D721Med (cell line): ENCODE measurements at regions not wholly inside any gene's neighbourhood (a gene's known extent, or its start where the extent isn't known, plus 50 kb on each side); places are given as distances from the start of the nearest gene placed in this dataset.

Experiments
- DNase-seq: peaks from one replicate; pipeline ENCODE4 v3.0.0; 2011; ENCODE audit warnings: low spot score; ENCODE audit not compliant: insufficient read length
- FAIRE-seq: peaks from 2 replicates; lab custom pipeline; 2011; peaks lifted over from hg19 to GRCh38; lab: Jason Lieb, UNC
- TF ChIP-seq, protein P1 (sequence below): IDR thresholded peaks from 2 replicates; pipeline ENCODE4 v1.5.1; 2012; ENCODE audit warnings: mild to moderate bottlenecking, control low read depth; ENCODE audit not compliant: insufficient read depth; ENCODE audit errors: missing control alignments

DNA sequence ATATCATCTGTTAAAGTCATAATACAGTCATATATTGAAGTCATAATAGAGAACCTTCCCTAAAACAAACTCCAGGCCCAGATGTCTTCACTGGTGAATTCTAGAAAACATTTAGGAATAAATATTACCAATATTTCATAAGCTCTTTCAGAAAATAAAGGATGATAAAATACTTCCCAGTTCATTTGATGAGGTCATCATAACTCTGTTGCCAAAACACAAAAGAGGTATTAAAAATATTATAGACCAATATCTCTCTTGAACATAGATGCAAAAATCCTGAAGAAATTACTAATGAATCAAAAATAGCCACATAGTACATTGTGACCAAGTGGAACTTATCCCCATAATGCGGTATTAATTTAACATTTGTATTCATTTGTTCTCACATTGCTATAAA, 132.4 kb upstream of the ZP4 start:
- TF ChIP-seq, protein P1, sequence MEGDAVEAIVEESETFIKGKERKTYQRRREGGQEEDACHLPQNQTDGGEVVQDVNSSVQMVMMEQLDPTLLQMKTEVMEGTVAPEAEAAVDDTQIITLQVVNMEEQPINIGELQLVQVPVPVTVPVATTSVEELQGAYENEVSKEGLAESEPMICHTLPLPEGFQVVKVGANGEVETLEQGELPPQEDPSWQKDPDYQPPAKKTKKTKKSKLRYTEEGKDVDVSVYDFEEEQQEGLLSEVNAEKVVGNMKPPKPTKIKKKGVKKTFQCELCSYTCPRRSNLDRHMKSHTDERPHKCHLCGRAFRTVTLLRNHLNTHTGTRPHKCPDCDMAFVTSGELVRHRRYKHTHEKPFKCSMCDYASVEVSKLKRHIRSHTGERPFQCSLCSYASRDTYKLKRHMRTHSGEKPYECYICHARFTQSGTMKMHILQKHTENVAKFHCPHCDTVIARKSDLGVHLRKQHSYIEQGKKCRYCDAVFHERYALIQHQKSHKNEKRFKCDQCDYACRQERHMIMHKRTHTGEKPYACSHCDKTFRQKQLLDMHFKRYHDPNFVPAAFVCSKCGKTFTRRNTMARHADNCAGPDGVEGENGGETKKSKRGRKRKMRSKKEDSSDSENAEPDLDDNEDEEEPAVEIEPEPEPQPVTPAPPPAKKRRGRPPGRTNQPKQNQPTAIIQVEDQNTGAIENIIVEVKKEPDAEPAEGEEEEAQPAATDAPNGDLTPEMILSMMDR, result no peak
- no peak for DNase-seq
- no peak for FAIRE-seq

DNA sequence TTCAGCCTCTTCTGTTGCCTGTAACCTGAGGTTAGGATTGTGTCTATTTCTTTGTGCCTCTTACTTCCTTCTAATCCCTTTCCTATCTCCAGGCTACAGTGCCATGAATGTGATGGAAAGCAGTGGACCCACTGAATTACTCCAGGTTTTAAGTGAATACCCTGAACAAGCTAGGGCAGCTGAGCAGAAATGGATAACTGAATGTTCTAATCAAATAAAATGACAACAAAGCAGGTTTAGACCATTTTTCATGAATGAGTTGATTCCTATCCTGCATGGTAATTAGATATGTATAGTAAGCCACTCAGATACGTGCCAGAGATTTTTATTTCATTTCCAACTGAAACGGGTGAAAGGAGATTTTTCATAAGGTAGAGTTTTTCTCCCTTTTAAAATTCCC, 127.5 kb upstream of the ZP4 start:
- no peak for FAIRE-seq
- TF ChIP-seq, protein P1, result no peak
- no peak for DNase-seq

DNA sequence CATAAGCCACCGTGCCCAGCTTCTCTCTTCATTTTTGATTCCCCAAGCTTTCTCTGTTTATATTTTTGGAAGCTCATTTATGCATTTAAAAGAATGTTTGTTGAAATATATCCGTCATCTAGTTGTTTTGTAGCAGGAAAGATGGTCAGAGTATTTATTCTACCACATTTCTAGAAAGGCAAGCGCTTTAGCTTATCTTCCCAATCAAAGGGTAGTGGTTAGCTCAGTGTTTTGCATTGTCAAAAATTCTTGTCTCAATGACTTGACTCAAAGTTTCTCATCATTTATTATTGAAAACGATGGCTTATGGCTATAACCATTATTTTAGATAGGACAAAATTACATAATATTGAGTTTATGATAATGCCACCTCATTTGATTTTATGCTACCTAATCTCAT, 116.1 kb upstream of the ZP4 start:
- DNase-seq, result no peak
- TF ChIP-seq, protein P1, result no peak

DNA sequence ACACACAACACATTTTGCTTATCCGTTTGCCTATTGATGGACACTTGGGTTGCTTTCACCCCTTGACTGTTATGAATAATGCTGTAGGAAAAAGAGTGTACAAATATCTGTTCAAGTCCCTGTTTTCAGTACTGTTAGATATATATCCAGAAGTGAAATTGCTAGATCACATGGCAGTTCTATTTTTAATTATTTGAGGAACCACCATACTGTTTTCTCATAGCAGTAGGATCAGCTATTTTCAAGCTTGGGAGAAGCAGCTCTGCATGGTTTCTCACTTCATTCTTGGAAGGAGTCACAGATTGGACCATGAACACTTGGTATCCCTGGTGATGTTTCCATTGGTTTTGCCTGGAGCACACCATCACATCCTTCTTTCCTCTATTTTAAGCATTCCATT, 114.4 kb upstream of the ZP4 start:
- FAIRE-seq (no peak), DNase-seq (no peak)
- TF ChIP-seq, protein P1, result no peak

More for the DNA sequence above, 116.1 kb upstream of the ZP4 start:
- FAIRE-seq, result no peak

DNA sequence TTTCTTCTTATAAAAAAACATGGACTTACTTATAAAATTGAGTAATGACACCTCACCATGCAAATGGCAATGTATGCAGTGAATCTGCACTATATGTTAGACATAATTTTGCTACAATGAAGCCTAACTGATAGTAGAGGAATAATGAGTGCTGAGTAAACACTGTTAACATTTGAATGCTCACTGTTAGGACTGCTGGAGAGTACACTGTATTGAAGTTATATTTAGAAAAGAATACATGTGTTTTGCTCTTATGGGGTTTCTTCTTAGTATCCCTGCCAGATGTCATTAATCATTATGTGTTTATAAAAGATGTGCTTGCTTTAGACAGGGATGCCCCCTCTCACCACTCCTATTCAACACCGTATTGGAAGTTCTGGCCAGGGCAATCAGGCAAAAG, 111.1 kb upstream of the ZP4 start:
- TF ChIP-seq, protein P1, result no peak
- no peak for DNase-seq
- FAIRE-seq, result no peak

DNA sequence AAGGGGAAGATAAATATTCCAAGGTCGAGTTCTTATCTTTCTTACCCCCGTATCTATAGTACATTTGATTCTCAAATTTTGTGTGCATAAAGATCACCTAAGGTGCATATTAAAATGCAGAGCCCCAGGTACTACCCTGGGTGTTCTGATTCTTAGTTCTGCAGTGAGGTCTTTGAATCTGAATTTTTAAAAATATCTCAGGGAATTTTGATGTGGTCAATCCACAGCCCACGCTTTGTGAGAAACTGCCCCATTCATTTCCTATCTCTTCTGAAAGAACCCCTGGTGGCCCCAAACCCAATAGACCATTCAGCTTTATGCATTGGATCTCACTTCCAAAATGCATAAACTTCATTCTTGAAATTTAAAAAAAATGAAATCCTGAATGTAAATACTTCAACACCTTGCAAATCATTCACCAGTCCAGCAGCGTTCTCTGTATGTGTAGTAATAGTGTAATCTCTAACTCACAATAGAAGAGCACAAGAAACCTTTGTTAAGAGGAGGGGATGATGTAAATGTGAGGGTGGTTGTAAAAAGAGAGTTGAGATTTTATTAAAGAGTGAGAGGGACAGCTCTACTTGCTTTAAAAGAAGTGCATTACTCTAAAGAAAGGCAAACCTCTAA, 108.8 kb upstream of the ZP4 start:
- FAIRE-seq (no peak), DNase-seq (no peak)
- TF ChIP-seq, protein P1, result no peak

DNA sequence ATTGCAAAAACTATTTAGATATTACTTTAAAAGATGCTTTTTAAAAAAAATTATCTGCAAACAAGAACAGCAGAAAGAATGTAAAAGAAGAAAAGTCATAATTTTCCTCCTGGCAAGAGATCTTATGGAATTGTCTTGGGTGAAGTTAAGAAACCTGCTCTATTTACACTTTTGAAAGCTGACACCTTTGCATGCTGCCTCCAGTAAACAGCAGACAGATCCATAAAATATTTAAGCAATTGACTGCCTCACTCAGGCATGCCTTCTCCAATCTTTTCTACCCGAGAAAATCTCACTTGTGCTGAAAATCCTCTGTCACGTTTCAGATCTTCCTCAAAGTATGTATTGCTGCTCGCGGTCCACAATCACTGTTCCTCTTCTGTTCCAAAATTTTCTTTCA, 107.9 kb upstream of the ZP4 start:
- DNase-seq (no peak), FAIRE-seq (no peak)
- TF ChIP-seq, protein P1, result no peak
